Stimulated activated CD4-positive, alpha-beta T cell treated with anti-CD3 and anti-CD28 coated beads, TNF-alpha, amount 100 ng/mL, for 48 hours (primary cell): ENCODE measurements at regions not wholly inside any gene's neighbourhood (a gene's known extent, or its start where the extent isn't known, plus 50 kb on each side); places are given as distances from the start of the nearest gene placed in this dataset.
"Not testable (repeated sequence)": the region's sequence is repeated elsewhere in the genome, so short reads cannot be mapped to it uniquely, and the experiment has no call there.

ENCODE experiments used
- DNase-seq, 3 donors: peaks; one replicate each; pipeline ENCODE4 v3.0.0-alpha.2; 2020; ENCODE audit warnings: low read depth in 3 of 3

DNA sequence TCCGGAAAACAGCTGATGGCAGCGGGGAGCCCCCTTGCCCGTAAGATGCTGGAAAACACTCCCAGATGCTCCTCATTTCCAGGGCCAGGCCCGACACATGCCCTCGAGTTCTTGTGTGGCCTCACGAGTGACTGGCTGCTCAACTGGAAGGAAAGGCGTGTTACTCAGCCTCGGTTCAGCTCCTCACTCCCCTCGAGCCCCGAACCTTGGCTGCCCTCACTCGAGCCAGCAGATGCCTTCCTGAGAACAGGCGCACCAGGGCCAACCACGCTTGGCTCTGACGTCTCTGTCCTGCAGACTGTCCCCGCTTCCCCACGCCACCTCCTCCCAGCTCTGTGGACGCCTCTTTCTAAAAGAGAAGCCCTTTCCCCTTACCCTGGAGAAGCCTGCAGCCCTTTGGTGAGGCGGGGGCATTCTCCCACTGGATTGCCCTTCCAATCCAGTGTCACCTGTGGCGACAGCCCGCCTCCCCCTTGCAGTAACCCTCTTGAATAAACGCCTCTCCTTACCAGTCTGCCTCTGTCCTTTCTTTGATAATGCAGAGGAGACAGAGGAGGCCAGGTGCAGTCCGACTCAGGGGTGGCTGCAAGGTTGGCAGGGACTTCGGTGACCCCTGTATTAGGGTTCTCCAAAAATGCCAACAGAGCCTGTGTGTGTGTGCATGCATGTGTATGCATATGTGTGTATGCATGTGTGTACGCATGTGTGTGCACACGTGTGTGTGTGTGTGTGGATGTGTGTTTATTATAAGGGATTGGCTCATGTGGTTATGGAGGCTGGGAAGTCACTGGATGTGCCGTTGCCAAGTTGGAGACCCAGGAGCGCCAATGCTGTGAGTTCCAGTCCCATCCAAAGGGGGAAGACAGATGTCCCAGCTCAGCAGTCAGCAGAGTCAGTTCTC is 166.3 kb downstream of the KIF26A start:
- DNase-seq = no peak

DNA sequence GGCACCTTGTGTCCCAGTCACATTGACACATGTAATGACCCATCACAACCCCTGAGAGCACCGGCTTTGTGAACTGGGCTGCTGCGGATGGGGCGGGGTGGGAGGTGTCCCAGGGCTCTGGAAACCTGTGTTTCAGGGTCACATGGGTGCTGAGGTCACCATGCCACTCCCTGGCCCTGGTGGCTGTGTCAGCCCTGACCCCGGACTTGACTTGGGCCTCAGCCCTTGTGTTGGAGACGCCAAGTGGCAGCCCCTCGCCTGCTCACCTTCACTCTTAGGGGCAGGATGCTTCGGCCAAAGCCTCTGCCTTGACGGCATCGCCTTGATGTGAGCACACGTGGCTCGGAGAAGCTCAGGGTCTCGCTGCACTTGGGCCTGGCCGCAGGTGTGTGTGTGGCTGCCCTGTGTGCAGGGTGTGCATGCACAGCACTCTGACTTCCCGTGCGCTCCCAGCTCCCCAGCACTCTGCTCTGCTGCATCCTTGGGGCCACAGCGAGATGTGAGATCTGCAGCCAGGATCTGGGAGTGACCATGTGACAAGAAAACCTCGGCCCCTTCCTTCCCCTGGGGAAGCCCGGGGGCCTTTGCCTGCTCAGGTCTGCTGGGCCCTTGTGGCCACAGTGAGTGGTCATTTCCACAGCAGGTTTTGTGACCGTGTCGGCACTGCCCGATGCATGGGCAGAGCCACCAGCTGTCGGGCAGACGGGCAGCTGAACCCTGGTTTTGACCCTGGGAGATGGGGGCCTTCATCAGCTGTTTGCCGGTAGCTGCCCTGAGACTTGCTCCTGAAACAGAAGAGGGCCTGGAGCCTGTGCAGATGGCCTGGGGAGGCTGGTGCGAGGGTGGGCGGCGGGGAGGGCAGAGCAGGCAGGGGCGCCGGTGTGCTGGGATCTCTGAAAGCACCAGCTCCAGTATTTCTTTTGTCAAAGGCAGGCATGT is 167.4 kb downstream of the KIF26A start:
- DNase-seq = no peak

DNA sequence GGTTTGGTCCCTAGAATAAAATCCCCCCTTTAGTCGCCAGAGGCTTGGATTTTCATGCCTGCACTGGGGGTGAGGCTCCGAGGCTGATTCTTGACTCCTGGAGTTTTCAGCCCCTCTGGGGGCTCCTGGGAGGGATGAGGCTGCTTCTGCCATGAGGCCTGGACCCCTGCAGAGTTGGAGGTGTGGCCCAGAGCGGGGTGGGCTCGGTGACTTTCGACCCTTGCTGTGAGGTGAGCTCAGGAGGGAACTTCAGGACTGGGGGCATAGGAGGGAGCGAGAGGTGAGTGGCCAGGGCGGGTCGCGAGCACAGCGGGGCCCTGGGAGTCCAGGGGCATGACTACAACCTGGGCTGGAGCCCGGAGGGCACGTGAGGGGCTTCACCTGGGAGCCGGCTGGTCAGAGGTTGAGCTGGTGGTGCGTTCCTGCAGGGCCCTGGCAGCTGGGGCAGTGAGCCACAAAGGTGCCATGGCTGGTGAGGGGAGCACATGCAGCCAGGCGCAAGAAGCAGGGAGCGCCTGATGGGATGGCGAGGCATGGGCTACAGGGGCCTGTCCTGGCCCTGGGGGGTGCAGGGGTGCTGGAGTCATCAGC is 168.2 kb downstream of the KIF26A start:
- no peak for DNase-seq

DNA sequence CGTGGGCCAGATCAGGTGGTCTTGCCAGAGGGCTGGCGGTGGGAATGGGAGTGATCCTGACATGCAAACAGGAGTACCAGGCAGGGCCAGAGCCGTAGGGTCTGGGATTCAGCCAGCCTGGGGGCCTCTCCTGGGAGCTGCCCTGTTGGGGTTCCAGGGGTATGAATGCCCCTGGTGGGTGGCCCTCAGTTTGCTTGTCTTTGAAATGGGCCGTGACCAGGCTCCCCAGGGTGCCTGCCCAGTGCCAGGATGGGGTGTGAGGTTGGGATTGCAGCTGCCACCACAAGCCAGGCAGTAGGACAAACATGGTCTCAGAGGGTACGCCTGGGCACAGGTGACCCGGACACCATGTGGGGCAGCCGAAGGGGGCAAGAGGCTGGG is 168.8 kb downstream of the KIF26A start:
- DNase-seq = no peak

DNA sequence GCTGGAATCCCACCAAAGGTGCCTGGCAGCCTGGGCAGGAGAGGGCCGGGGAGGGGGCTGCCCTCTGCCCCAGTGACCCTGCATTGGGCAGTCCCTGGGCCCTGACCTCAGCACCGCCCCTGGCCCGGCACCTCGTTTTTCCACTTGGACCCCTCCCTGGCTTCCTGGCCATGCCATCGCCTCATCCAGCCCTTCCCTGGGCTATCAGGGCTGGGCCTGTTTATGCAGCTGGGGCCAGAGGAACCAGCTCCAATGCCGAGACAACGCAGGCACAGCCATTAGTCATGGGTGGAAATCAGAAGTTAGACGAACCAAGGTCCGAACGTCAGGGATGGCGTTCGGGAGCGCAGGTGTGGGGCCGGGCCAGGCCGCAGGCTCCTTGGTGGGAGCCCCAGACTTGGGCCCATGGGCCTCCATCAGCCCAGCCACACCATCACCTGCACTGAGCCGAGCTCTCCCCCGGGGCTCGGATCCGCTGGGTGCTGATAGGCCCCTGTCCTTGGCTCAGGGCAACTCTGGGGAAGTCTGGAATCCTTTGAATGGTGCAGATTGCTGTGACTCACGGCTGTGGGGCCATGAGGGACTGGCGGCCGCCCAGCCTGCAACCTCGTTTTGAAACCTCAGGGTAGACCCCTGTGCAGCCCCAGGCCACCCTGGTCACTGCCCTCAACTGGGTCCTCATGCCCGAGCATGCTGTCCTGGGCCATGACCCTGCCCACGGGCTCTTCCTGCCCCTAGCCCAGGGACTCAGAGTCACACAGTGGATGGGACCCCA is 169.4 kb downstream of the KIF26A start:
- no peak for DNase-seq

DNA sequence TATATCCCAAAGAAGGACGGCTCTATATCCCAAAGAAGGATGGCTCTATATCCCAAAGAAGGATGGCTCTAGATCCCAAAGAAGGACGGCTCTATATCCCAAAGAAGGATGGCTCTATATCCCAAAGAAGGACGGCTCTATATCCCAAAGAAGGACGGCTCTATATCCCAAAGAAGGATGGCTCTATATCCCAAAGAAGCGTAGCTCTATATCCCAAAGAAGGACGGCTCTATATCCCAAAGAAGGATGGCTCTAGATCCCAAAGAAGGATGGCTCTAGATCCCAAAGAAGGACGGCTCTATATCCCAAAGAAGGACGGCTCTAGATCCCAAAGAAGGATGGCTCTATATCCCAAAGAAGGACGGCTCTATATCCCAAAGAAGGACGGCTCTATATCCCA is 170.1 kb downstream of the KIF26A start:
- not testable (repeated sequence) for DNase-seq

DNA sequence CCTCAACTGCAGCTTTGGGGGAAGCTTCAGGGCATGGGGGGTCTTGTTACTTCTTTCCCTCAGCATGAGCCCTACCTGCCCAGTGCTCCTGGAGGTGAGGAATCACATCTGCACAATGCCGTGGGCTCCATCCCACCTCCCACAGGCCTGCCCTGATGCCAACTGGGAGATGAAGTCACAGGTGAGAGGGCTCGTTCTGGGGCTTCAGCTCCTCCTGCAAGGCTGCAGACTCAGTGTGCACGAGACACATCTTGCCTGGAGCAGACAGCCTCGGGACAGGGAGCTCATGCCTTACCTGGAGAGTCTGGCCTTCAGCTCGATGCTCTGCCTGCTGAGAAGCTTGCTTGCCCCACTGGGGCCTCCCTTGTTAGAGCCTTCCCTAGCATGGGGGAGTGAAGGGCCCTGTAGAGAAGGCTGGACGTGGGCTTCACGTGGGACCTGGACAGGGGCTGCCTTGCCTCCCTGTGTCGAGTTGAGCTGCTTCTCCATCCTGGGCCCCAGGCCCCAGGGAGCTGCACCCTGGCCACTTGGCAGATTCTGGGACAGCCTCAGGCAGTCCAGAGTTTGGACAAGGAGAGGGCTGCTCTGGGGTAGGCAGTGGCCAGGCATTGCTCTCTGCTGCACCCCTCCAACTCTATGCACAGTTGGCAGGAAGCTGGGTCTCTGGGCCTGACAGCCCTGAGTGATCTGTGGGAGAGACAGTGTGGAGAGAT is 171.4 kb downstream of the KIF26A start:
- DNase-seq = no peak

DNA sequence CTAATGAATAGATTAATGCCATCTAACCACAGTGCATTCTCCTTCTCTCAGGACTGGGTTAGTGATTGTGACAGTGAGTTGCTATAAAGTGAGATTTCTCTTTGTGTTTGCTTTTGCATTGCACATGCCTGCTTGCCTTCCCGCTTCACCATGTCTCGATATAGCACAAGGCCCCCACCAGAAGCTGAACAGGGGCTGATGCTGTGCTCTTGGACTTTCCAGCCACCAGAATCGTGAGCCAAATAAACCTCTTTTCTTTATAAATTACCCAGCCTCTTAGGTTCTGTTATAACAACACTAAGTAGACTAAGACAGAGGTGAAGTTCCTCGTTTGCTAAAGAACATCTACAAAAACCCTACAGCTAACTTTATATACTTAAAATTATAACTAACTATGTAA is 173.0 kb downstream of the KIF26A start:
- no peak for DNase-seq

DNA sequence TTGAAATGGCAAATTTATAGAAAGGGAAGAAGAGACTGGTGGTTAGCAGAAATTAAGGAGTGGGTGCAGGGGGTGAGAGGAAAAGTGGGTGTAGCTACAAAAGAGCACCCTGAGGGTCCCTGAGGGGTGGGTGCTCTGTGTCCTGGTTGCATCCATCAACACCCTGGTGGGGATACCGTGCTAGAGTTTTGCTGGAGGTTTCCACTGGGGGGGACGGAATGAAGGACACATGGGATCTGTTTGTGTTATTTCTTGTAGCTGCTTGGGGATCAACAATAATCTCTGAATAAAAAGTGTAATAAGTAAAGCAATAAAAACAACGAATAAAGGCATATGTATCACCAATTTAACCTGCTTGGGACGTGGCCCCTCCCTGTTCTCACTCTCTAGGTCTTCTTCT is 175.3 kb downstream of the KIF26A start:
- DNase-seq = no peak

DNA sequence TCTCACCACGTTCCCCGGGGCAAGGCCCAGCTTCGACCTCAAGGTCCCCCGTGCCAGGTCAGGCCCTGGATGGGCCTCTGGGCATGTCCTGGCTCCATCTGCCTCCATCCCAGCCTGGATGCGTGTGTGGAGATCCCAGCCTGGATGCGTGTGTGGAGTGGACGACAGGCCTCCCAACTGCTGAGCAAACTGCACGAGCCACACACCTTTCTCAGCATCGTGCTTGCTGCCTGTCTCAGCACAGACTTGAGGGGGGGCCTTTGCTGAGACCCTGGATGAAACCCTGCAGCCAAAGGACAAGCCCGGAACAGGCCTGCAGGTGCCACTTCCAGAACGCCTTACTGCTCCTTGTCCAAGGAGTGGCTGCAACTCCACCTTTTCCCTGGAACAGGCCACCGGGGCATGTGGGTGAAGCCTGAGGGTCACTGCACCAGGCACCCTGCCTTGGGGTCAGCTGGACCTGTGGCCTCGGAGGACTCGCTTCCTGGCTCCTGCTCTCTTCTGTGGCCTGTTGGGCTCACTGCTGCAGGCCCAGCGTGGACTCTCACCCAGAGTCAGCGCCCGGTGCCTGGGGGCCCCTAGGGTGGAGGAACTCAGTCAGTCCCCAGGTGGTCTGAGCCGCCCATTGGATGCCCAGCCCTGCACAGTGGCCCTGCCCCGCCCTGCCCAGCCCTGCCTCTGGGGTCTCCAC is 176.0 kb downstream of the KIF26A start:
- DNase-seq = no peak

DNA sequence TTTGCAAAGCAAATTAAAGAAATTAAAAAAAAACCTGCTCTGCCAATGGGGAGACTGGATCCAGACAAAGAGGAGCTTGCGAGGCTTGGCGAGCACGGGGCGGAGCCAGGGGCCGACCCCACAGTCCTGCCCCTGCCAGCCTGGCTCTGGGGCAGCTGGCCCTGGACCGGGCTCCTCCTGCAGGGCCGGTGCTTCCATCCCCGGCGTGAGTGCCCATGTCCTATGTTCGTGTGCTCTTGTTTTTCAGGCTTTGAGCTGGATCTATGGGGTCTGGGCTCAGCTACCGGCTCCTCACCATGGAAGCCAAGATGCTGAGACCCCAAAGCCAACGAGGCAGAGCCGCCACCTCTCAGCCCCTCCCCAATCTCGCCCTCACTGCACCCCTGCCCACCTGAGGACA is 176.8 kb downstream of the KIF26A start:
- no peak for DNase-seq

DNA sequence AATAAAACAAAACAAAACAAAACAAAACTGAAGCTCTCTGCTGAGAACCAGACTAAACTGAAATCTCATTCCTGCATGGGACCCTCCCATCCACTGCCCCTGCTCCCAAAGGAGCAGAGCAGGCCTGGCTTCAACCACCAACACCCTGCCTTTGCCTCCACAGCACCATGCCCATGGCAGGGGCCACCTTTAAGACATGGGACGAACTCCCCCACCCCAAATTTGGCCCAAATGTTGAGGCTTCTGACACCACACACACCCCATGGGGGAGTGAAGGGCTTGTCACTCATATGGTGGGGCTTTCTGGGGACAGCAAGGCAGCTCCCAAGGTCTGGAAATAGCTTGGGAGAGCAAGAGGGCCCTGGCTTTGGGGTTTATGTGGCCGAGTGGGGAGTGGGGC is 177.2 kb downstream of the KIF26A start:
- DNase-seq = no peak

DNA sequence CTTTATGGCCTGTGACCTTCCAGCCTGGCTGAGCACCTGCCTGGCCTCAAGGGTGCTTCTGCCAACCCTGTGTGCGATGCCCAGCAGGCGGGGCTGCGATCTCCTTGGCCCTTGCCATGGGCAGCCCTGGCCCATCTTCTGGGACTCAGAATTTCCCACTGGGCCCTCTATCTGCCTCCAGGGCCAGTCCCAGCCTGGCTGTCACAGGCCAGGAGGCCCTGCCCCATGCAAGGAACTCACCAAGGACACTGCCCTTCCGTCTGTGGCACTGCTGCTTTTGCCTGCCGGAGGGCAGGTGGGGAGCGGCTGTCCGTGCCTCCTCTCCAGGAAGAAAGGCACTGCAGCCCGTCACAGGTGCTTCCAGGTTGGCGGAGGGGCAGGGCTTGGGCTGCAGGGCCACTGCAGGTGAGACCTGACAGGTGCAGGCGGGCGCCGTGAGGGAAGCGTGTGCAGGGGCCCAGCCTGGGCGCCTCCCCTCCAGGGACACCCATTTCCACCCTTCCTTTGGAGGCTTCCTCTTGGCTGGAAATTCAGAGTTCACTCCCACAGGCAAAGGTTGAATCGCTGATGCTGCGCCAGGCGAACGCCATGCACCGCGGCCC is 177.8 kb downstream of the KIF26A start:
- DNase-seq = no peak

DNA sequence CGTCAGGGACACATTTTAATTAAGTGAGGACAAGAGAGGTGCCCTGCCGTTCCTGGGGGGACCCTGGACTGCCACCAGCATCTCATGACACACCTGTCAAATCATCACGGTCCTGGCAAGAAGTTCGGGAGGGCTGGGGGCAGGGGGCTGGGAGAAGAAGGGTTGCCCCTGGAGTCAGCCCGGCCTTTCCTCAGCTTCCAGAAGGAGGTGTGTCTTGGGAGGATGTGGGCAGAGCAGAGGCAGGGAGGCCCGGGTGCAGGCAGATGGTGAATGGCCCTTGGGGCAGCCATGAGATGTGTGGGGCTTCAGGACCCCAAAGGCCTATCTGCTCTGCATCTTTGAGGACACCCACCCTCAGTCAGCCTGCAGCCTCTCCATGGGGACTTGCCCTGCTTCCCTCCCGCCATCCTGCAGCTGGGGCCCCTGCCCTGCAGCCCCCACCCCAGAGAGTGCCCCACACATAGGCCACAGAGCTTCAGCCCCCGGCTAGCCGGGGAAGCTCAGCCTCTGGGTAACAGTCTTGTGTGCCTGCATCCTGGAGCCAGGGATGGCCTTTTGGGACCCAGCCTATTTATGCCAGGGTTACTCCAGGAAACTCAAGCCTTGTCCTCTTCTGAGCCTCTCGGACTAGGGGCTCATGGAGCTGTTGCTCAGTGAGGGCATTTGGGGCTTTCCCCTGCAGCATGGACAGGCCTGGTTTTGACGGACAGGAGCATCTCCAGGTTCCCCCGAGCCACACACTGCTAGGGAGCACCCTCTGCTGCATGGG is 178.5 kb downstream of the KIF26A start:
- no peak for DNase-seq

DNA sequence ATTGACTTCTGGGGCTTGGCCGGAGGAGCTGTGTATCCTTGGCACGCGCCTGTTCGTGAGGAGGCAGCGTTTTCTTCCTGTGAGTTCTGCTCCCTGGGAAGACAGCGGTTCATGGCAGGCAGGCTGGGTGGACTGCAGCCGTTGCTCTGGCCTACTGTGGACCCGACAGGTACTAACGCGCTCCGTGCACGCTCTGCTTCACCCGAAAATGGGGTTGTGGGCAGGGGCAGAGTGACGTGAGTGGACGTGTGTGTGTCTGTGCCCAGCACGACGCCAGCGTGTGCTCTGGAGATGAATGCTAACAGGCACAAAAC is 179.1 kb downstream of the KIF26A start:
- DNase-seq = no peak

DNA sequence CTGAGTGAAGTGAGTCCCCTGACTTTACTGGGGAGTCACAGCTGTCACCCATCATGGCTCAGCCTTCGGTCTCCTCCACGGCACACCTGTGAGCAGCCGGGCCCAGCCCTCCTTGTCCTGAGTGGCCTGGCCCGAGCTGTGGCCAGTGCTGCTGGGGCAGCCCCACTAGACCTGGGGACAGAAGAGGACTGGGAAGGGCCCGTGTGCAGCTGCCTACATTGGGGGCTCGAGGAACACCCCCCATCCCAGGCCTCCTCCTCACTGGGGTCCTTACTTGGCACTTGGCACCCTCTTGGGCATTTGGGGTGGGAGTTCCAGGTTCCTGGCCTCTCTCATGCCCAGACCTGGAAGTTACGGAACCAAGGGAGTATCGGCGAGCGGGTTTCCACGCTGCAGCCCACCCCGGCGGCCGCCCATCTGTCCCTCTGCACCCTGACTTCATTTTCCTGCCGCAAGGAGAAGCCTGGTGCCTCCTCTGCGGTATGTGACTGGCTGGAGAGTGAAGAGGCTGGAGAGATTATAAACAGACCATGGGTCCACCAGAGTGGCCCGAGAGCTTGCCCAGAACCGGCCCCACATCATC is 179.7 kb downstream of the KIF26A start:
- DNase-seq = no peak

DNA sequence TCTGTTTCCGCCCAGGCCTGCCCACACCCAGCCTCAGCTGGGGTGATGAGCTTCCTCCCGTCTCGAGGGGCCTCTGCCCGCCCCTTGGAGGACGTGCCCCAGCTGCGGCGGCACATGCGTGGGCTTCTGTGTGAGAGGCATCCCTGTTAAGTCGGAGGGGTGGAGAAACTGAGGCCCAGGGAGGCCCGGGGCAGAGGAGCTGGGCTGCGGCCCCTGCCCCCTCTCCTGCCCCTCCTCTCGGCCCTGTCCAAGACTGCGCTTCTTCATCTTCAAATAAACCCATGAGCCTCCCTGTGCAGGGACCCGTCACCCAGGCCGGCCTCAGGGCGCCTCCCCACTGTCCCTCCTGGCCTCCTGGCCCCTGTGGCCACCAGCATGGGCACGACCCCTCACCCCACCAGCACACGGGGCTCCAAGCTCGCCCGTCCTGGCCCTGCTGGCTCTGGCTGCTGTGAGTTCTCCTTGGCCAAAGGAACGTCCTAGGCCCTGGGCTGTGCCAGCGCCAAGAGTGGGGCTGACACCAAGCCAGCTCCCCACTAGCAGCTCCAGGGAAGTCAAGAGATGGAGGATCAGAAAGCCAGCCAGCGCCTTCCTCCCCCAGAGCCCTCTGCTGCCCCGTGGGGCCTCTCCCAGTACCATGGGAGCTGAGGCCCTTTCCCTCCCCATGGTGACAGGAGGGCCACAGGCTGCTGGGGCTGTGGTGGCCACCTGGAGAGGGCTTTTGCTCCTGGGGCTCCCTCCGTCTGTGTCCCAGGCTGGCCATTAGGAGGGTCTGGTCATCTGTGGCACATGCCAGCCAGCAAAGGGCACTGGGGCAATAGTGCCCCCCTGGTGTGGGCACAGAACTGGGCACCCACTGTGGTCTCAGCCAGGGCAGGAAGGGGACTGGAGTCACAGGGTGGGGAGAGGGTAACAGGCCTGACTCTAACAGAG is 180.4 kb downstream of the KIF26A start:
- DNase-seq = no peak
